HFF-Myc (cell line): ENCODE measurements at regions not wholly inside any gene's neighbourhood (a gene's known extent, or its start where the extent isn't known, plus 50 kb on each side); places are given as distances from the start of the nearest gene placed in this dataset.

Source experiments
- DNase-seq: peaks from one replicate; pipeline ENCODE4 v3.0.0-alpha.2; 2011; ENCODE audit warnings: low read depth; ENCODE audit errors: extremely low read depth
- H3K4me3 ChIP-seq: replicated peaks from 2 replicates; pipeline ENCODE4 v1.5.1; 2011; ENCODE audit warnings: low read depth, mild to moderate bottlenecking, control low read depth, low read length
- TF ChIP-seq, protein P1 (sequence below): IDR thresholded peaks from 2 replicates; pipeline ENCODE4 v1.5.1; 2012; ENCODE audit warnings: mild to moderate bottlenecking, low read depth, low read length, control low read depth; ENCODE audit errors: missing control alignments

DNA sequence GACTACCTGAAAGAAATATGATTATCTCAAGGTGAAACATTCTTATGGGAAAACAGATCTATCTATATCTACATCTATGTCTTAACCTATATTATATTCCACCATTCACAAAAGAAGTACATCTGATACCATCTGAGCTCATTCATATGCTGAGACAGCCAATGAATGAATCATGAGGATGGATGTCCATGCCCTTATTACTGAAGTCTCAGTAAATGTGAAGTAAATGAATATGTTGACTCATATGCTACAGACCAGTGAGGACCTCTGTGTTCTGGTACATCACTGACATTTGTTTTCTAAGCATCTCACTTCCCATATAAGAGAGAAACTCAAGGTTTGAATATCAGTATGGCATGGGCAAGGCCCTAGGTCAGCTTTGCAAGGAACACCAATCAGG lies 311.2 kb upstream of the TMC3 start:
- no peak overlapping the region for H3K4me3 ChIP-seq
- no peak for DNase-seq
- TF ChIP-seq, protein P1, sequence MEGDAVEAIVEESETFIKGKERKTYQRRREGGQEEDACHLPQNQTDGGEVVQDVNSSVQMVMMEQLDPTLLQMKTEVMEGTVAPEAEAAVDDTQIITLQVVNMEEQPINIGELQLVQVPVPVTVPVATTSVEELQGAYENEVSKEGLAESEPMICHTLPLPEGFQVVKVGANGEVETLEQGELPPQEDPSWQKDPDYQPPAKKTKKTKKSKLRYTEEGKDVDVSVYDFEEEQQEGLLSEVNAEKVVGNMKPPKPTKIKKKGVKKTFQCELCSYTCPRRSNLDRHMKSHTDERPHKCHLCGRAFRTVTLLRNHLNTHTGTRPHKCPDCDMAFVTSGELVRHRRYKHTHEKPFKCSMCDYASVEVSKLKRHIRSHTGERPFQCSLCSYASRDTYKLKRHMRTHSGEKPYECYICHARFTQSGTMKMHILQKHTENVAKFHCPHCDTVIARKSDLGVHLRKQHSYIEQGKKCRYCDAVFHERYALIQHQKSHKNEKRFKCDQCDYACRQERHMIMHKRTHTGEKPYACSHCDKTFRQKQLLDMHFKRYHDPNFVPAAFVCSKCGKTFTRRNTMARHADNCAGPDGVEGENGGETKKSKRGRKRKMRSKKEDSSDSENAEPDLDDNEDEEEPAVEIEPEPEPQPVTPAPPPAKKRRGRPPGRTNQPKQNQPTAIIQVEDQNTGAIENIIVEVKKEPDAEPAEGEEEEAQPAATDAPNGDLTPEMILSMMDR, result no peak

DNA sequence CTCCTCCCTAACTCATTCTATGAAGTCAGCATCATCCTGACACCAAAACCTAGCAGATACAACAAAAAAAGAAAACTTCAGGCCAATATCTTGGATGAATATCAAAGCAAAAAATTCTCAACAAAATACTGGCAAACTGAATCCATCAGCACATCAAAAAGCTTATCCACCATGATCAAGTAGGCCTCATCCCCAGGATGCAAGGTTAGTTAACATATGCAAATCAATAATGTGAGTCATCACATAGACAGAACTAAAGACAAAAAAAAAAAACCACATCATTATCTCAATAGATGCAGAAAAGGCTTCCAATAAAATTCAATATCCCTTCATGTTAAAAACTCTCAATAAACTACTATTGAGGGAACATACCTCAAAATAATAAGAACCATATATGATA lies 306.8 kb upstream of the TMC3 start:
- no peak overlapping the region for H3K4me3 ChIP-seq
- TF ChIP-seq, protein P1, result no peak
- DNase-seq, result no peak

DNA sequence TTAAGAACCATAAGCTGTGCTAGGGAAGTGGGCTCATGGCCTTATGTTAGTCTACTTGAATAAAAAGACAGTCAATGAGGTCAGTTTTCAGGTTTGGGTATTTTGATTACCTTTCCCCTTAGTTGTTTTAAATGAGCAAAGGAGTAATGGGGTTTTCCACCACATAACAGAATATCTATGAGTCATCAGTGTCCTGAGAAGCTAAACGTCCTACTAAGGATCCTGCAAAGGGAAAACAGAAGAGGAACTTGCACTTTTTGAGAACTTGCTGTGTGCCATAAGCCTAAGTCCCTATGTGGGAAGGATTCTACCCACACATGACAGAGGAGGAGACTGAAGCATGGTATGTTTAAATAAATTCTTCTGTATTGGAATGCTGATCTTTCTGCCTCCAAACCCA lies 292.8 kb upstream of the TMC3 start:
- no peak for DNase-seq
- TF ChIP-seq, protein P1, result no peak
- no peak overlapping the region for H3K4me3 ChIP-seq

DNA sequence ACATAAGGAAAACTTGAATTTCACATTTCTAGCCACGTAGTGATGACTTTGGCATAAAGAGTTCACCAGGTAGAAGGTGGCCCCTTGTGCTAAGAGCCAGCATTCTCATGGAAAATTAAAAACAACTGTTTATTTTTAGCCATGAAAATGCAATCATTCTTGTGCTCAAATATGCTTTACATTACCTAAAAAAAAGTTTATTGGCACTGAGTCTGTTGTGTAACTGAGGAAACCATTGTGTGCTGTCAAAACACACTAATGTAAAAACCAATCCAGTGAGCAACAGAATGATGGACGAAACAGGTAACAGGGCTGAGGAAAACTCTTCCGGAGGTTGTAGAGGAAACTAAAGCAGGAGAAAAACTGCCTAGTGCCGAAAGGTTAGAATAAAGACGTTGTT lies 287.0 kb upstream of the TMC3 start:
- H3K4me3 ChIP-seq, result no peak overlapping the region
- TF ChIP-seq, protein P1, result no peak
- DNase-seq, result no peak

DNA sequence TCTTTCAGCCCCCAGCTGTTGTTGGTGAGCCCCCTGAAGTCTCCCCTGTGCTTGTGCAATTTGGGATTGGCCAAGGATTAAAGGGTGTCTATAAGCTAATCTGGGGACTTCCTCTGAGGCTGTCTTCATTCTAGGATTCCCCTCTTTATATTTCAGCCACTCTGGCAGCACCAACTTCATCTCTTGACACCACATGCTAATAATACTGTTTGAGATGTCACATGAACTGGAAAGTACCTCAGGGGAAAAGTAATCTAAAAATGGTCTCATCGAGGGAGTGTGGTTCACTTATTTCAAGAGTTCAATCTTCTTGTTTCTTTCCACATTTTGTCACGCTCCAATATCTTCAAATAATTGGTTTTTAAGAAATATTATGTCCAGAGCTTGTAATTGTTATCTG lies 279.2 kb upstream of the TMC3 start:
- TF ChIP-seq, protein P1, result no peak
- H3K4me3 ChIP-seq, result no peak overlapping the region
- no peak for DNase-seq

DNA sequence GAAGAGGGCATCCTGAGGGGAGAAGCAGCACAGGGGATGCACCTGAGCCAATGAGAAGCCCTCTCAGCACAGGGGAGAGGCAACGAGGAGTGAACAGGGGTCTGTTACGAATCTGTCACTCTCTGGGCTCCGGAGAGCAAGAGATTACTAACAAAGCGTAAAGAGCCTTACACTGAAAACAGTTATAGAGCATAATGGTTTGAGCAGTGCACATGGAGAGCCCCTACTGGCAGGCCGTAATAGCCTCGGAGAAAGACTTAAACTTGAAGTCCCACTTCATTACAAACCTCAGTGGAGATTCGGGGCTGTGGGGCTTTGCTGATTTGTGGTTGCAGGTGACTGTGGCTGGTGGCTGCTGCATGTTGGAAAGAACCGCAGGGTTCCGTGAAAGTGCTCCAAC lies 271.5 kb upstream of the TMC3 start:
- no peak for DNase-seq
- H3K4me3 ChIP-seq, result no peak overlapping the region
- TF ChIP-seq, protein P1, result no peak

DNA sequence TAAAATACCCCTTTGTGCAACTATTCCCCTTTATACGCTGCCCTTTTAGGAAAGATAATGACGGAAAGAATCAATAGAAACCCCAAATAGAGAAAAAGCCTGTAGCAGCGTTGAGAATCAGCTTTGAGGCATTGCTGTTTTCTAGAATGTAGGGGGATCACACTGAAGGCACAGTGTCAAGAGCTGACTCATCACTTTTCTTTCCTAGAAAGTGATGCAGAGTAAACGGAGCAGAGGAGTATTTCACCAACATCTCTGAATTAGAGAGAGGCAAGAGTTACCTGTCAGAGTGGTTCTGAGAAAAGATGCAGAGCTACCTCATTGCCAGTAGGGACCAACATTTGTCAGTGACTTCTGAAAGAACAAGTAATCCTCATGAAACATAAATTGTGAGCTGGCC lies 269.8 kb upstream of the TMC3 start:
- TF ChIP-seq, protein P1, result no peak
- H3K4me3 ChIP-seq, result no peak overlapping the region
- DNase-seq, result no peak
